NCI-H345 (cell line): ENCODE measurements at regions not wholly inside any gene's neighbourhood (a gene's known extent, or its start where the extent isn't known, plus 50 kb on each side); places are given as distances from the start of the nearest gene placed in this dataset.

Experiments
- DNase-seq: peaks from one replicate; lab custom pipeline; 2025; lab: John Stamatoyannopoulos, UW

DNA sequence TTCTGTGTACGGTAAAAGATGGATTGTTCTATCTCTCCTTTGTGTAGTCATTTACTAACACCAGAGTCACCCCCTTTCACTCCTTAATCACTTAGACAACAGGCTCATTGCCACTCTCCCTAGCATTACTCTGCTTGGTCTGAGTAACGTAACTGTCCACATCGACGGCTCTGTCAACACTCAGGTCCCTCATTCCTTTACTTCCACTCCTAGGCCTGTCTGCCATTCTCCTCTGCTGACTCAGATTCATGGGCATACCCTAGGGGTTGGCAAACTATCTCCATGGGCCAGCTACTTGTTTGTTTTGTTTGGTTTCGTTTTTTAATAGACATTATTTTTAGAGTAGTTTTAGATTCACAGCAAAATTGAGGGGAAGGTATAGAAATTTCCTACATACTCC, 243.9 kb downstream of the NR4A2 start:
- no peak for DNase-seq

DNA sequence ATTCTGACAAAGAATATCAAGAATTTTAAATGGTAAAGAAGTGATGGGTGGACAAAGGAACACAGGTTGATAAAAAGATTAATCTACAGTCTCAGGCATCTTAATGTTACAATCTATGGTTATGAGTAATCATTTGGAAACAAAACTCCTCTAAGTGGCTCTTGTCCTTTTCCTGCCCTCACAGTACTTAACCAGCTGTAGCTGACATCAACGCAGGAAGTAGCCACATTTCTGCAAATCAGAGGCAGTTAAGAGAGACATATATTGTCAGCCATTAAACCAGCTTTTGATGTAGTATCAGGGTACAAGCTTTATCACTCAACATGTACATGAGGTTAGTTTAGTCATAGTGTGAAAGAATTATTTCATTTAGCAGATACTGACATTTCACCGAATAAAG, 244.6 kb downstream of the NR4A2 start:
- no peak for DNase-seq

DNA sequence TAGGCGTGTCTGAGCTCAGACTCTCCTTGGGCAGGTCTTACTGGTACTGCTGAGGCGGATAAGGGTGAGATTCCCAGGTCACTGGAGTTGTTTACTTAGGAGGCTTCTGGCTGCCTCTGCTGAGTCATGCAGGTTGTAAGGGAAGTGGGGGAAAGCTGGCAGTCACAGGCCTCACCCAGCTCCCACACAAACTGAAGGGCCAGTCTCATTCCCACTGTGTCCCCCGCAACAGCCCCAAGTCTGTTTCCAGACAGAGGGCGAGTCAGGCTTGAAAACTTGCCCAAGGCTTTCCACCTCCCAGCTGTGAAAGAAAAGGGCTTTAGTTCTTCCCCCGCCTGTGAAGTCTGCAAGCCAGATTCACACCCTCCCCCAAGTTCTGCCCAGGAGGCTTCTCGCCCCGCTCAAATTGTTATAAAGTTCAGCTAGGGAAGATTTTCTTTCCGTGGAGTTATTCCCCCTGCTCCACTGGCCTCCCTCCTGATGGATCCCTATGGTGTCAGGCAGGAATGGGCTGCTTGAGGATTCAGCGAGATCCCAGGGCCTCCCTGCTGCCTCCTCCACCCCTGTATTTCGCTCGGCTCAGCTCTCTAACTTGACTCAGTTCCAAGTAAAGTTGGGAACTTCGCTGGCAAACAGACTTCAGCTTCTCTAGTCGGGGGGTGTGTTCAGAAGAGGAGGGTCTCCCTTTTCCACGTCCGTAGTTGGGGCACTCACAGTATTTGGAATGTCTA, 248.6 kb downstream of the NR4A2 start:
- DNase-seq = no peak

DNA sequence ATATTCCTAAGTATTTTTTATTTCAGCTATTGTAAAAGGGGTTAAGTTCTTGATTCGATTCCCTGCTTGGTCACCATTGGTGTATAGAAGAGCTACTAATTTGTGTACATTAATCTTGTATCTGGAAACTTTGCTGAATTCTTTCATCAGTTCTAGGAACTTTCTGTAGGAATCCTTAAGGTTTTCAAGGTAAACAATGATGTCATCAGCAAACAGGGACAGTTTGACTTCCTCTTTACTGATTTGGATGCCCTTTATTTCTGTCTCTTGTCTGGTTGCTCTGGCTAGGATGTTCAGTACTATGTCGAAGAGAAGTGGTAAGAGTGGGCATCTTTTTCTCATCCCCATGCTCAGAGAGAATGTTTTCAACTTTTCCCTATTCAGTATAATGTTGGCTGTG, 252.7 kb downstream of the NR4A2 start:
- DNase-seq = no peak

DNA sequence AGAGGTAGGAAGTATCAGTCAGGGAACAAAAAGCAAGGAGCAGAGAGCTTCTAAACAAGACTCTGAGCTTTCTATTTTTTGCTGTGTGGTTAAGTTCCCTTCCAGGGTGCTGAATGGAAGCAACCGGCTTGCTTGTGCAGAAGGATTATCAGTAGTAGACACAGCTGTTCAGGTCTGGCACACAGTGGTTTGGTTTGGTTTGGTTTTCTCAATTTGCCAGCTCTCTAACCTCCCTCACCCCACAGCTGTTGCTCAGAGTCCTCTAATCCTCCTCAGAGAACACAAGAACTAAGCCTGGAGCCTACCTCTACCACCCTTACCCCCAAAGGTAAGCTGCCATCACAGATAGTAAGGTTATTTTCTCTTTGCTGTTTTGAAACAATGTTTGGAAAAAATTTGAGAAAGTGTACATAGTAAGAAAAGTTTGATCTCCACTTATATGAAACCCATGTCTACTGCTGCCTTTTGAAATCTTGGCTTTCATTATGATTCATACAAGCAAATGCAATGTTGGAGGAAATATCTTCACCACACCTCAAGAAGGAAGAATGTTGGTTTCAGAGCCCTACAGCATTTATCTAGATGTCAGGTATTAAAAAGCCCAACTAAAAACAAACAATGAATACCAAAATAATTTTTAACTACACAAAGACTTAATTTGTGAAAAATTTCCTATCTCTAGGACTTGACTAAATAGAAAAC, 255.3 kb downstream of the NR4A2 start:
- no peak for DNase-seq

DNA sequence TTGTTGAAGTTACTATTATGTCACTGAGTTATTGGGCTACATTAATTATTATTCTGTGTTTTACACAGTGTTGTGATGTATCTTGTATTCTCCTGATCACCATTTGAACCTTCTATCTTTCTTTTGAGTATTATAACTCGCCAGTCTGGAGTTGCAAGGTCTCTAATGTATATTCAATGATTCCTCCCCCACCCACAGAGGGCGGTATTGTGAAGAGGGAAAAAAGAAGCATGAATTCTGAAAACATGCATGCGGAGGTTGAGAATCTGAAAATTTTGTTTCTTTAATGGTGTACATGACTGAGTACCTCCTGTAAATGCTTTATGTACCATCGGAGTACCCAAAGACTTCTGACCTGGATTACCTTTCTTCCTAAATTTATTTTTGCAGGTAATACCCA, 266.6 kb downstream of the NR4A2 start:
- DNase-seq = no peak

DNA sequence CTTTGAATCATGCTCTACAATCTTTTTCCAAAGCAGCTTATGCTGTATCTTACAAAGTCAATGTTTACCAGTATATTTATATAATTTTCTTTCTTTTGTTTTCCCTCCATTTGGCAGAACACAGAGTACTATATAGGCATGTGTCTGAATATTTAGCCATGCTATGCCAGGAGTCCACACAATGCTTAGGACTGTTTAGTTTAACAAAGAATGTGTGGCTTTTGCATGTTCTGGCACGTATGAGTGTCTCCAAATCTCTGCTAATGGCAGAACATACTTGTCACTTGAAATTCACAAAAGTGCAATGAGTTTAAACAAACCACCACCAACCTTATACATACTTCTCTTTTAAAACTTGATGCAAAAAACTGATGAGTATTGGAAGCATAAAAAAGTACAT, 268.0 kb downstream of the NR4A2 start:
- DNase-seq = no peak

DNA sequence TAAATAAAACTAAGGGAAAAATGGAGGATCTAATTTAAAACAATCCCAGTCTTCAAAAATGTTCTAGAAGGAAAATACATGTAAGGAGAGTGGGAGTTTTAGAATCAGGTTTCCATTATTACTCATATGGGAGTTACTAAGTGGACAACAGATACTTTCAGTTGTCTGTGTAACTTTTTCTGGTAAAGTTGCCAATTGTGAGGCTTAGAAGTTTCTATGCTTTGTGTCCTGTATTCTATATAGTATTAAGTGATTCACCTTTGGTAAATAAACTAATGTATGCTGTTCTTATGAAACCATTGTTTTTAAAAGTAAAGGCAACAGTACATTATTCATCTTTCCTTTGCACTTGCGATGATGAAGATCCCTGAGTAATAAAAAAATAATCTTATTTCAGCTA, 274.9 kb downstream of the NR4A2 start:
- no peak for DNase-seq

DNA sequence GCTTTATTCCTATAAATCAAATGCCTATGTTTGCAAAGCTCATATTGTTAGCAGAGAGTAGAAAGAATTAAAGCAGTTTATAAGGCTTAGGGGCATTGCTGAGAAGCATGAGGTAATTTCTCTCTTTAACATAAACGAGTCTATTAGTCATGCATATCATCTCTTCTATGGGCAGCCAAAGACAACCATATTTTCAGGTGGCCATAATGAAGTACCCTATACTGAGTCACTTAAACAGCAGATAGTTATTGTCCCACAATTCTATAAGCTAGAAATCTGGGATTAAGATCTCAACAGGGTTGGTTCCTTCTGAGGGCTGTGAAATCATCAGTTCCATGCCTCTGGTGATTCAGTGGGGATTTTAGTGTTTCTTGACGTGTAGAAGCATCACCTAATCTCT, 277.5 kb downstream of the NR4A2 start:
- DNase-seq = no peak

DNA sequence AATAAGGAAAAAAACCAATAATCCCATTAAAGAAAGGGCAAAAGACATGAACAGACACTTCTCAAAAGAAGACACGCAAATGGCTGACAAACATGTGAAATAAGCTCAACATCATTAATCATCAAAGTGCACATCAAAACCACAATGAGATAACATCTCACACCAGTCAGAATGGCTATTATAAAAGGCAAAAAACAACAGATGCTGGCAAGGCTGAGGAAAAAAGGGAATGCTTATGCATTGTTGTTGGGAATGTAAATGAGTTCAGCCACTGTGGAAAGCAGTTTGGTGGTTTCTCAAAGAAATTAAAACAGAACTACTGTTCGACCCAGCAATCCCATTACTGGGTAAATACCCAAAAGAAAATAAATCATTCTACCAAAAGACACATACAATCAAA, 285.6 kb downstream of the NR4A2 start:
- no peak for DNase-seq

DNA sequence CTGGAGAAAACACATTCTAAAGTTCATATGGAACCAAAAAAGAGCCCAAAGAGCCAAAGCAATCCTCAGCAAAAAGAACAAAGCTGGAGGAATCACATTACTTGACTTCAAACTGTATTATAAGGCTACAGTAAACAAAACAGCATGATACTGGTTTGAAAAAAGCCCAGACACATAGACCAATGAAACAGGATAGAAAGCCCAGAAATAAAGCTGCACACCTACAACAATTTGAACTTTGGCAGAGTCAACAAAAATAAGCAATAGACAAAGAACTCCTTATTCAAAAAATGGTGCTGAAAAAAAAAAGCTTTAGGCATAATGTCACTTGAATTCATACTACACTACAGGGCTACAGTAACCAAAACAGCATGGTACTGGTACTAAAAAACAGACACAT, 289.6 kb downstream of the NR4A2 start:
- DNase-seq = no peak

DNA sequence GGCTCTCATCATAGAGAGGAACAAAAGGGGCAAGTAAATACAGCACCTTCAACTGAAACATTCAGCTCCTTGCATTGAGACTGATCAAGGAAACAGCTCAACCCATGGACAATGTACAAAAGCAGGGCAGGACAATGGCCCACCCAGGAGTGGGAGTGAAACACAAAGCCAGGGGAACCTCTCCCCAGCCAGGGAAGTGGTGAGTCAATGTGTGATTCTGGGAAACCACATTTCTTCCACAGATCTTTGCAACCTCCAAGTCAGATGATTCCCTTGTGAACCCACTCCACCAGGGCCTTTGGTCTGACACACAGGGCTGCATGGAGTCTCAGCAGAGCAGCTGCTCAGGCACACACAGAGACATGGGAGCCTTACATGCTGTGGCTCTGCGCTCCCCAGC, 294.5 kb downstream of the NR4A2 start:
- DNase-seq = no peak

DNA sequence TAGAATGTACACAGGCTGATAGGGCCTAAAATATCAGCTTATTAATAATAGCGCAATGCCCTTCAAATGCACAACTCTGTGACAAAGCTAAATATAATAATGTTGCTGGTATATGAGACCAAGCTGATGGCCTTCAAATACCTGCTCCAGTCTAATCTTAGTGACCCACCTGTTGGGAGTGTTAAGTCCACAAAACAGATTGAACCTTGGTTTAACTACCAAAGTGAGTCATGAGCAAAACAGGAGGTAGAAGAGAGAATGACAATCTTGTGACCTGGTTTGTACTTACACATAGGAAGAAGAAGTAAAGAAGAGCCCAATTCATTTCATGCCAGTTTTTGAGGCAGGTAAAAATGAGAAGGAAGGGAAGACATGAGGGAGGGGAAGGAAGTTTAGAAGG, 295.0 kb downstream of the NR4A2 start:
- DNase-seq = no peak

DNA sequence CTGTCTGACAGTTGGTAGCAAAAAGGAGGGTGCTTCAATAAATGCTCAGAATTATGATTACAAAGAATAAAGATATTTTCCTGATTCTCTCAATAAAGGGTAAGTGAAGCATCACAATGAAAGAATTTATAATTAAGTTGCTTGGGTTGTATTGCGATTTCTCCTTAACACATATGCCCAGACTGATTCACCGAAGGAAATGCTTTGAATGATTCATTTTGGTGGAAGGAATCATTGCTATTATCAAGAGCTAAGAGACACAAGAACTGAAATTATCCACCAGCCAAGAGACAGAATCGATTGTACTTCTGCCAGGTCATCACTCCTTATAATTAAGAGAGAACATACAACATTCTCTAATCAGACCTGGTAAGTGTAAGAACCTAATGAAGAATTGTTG, 301.4 kb downstream of the NR4A2 start:
- no peak for DNase-seq

DNA sequence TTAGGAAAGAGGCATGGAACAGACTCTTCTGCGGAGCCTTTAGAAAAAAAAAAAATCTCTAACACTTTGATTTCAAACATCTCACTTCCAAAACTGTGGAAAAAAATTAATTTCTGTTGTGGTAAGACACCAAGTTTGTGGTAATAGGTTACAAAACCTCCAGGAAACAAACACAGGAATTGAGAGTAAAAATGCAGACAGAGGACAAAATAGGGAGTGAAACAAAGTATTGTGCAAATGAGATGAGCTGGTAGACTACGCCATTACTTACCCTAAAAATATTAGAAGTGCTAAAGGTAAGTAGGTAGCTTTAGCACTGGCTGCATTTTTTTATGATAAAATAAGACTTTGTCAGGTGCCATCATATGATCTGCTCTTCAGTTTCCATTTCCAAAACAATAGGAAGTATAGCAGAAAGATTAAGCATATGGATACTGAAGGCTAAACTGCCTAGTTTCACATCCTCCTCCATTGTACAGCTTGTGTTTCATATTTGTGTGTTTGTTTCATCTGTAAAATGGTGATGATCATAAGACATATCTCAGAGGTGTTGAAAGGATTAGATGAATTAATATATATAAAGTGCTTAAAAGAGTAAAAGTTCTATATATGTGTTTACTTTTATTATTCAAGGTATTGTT, 309.2 kb downstream of the NR4A2 start:
- no peak for DNase-seq

DNA sequence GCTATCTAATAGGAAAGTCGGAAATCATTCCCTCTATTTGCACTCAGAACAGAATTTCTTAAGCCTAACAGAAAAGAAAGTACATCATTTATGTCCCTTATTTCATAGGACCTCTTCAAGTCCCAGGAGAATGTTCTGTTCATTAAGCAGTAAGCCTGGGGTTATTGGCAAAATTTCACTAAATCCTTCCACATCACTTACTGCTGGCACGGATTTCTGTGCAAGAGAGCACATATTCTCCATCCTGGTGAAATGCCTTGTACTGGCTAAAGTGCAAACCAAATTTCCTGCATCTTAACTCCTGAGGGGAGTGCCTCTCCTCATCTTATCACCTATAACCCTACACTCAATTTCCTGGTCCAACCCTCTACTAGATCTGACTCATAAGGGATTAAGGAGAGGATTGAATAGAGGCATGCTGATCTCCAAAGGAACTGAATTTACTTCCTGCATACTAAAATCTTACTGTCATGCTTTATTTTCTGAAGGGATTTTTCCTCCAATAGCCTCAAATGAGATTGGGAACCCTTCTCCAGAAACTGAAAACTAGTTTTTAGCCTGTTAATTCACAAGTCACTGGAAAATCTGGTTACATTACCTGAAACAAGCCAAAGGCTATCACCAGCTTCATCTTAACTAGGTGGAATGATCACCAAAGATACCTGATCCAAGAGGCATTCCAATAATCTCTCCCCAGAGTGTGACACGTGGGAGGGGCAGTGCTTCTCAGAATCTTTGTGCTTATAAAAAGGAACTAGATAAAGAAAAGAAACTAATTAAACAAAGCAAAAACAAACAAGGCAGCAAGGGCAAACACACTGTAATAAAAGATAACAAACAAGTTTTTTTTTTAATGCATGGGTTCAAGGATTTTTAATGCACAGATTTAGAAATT, 311.1 kb downstream of the NR4A2 start:
- no peak for DNase-seq

DNA sequence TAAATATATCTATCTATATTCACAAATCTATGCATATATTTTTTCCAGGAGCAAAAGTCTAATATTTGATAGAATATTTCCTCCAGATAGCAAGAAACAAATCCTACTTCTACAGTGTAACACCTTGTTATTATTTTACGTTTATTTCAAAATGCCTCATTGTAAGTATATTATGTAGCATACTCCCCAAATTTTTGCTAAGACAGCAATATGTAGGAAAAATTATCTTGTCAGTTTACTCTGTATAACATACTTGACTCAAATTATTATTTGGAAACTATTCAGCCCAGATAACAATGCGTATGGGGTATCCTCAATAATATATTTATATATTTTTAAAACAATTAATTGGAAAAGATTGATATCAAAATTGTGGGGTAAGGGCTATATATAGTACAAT, 313.2 kb downstream of the NR4A2 start:
- no peak for DNase-seq

DNA sequence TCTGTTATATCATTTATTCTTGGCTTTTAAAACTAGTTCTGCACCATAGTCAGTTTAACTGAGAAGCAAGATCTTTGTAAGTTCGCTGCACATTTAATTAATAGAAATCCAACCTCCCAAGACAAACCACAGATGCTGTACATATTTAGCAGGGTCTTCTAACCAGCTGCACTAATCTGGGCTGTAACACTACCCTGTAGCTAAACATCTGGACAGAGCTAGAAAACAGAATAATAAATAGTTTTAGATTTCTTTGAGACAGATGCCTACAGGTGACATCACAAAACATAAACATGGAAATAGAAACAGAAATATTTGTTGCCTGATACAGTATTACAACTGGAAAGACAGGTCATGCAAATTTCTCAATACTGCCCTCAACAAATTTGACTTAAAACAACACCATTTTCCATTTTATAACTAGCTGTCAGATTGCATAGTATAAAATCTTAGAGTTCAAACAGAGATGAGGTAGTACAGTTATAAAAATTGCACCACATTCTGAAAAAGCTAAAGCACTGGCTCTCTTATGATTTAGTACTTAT, 315.1 kb downstream of the NR4A2 start:
- no peak for DNase-seq

DNA sequence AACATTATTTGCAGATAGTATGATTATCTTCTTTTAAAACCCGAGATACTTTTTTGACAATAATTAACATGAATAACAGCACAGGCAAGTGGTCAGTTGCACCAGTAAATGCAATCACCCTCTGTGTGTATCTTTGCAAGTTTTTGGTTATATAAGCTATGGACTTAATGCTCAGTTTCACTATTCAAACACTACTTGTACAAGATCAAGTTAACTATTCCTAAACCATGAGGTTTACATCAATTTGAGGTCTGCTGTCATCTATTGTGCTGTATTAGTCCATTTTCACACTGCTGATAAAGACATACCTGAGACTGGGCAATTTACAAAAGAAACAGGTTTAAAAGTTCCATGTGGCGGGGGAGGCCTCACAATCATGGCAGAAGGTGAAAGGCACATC, 323.2 kb downstream of the NR4A2 start:
- no peak for DNase-seq

DNA sequence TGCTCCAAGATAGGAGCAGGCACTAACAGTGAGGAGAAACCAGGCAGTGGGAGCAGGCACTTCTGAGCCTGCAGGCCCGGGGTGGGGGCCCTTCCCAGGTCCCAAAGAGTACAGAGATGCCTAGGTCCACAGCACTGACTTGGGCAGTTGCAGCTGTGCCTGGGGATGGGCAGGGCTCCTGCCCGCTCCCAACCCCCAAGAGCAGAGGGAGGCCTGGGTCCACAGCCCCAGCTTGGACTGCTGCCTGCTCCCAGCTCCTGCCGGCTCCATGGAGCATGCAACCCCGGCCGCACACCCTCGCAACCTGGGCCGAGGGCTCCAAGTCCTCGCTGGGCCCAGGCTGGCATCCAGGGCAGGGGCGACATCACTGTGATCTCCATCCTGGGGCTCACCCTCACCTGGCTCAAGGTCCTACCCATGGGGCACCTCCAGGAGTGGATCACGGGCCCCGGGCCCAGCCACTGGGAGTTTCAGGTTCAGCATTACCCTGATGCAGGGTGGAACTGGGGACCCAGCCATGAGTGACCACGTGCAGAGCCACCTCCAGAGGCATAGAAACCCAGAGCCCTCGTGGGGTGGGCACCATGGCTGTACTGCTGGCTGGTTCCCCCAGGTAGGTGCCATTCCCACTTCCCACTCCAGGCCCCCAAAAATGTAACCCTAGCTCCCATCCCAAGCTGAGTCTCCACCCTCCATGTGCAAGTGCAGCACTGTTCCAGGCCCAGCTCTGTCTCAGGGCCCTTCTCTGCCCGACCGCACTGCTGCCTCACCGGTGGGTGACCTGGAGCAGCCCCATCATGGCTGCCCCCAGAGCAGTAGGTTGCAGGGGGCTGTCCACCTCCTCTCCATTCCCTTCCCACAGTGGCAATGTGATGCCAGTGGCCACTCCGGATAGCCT, 325.6 kb downstream of the NR4A2 start:
- DNase-seq = no peak
